GM23338 (cell line): ENCODE measurements at regions not wholly inside any gene's neighbourhood (a gene's known extent, or its start where the extent isn't known, plus 50 kb on each side); places are given as distances from the start of the nearest gene placed in this dataset.

Experiments used
- ATAC-seq: fragments of 200-7000 bp; cut with Tn5 transposase; 3 replicates; pipeline ENCODE4 v1.9.1; 2020
- DNase-seq: peaks from one replicate; pipeline ENCODE4 v3.0.0-alpha.2; 2015; ENCODE audit warnings: low spot score
- H2AFZ ChIP-seq: fragments of 200-600 bp; sonication (generic); 2 replicates; pipeline ENCODE4 v1.8.0; 2016; ENCODE audit warnings: antibody characterized with exemption, mild to moderate bottlenecking, moderate library complexity
- H3F3A ChIP-seq: fragments of 200-600 bp; sonication (generic); replicated peaks from 2 replicates; pipeline ENCODE4 v1.8.0; 2017; ENCODE audit warnings: antibody characterized with exemption, mixed run types, low read depth
- H3K27ac ChIP-seq: fragments of 200-600 bp; sonication (generic); 2 replicates; pipeline ENCODE4 v1.6.1; 2016; ENCODE audit warnings: low read depth
- H3K27me3 ChIP-seq: fragments of 200-600 bp; sonication (generic); 2 replicates; pipeline ENCODE4 v1.8.0; 2016; ENCODE audit warnings: mild to moderate bottlenecking, mixed run types, moderate library complexity; ENCODE audit not compliant: insufficient read depth
- H3K36me3 ChIP-seq: fragments of 200-600 bp; sonication (generic); 2 replicates; pipeline ENCODE4 v1.8.0; 2016; ENCODE audit warnings: mild to moderate bottlenecking; ENCODE audit not compliant: insufficient read depth
- H3K4me1 ChIP-seq: fragments of 200-600 bp; sonication (generic); 2 replicates; pipeline ENCODE4 v1.8.0; 2016; ENCODE audit warnings: mild to moderate bottlenecking, moderate library complexity; ENCODE audit not compliant: insufficient read depth
- H3K4me2 ChIP-seq: fragments of 200-600 bp; sonication (generic); 2 replicates; pipeline ENCODE4 v1.7.1; 2017; ENCODE audit warnings: mixed run types
- H3K4me3 ChIP-seq: fragments of 200-600 bp; sonication (generic); 2 replicates; pipeline ENCODE4 v1.6.1; 2016; ENCODE audit warnings: mixed run types
- H3K79me2 ChIP-seq: fragments of 200-600 bp; sonication (generic); replicated peaks from 2 replicates; pipeline ENCODE4 v1.8.0; 2017; ENCODE audit warnings: mild to moderate bottlenecking; ENCODE audit not compliant: insufficient read depth
- H3K9me2 ChIP-seq: fragments of 200-600 bp; sonication (generic); 2 replicates; pipeline ENCODE4 v1.8.0; 2017; ENCODE audit not compliant: insufficient read depth
- H4K20me1 ChIP-seq: fragments of 200-600 bp; sonication (generic); replicated peaks from 2 replicates; pipeline ENCODE4 v1.8.0; 2017; ENCODE audit warnings: mild to moderate bottlenecking; ENCODE audit not compliant: insufficient read depth
- H3K27ac Mint-ChIP-seq: 2 replicates; pipeline ENCODE4 v1.8.0; 2020; ENCODE audit warnings: inconsistent platforms, mild to moderate bottlenecking, moderate library complexity, mixed read lengths
- H3K27me3 Mint-ChIP-seq: 3 replicates; pipeline ENCODE4 v1.8.0; 2022; ENCODE audit warnings: low read depth, mild to moderate bottlenecking, moderate library complexity, mixed read lengths, inconsistent platforms; ENCODE audit not compliant: insufficient read depth, poor library complexity
- H3K36me3 Mint-ChIP-seq: 3 replicates; pipeline ENCODE4 v1.8.0; 2021; ENCODE audit warnings: low read depth, mild to moderate bottlenecking, inconsistent platforms, moderate library complexity, mixed read lengths
- H3K4me1 Mint-ChIP-seq: 3 replicates; pipeline ENCODE4 v1.8.0; 2020; ENCODE audit warnings: mild to moderate bottlenecking, inconsistent platforms, mixed read lengths
- H3K4me3 Mint-ChIP-seq: 3 replicates; pipeline ENCODE4 v1.8.0; 2021; ENCODE audit warnings: moderate library complexity, mild to moderate bottlenecking, inconsistent platforms, mixed read lengths
- H3K9me3 Mint-ChIP-seq: 3 replicates; pipeline ENCODE4 v1.8.0; 2020; ENCODE audit warnings: moderate library complexity, mild to moderate bottlenecking, inconsistent platforms, mixed read lengths
- CTCF ChIP-seq, 2 experiments: fragments of 200-600 bp in 1 of 2; sonication (generic) in 1 of 2; conservative IDR thresholded peaks; 2 replicates each; pipeline versions ENCODE4 v1.5.1 to v1.6.1; 2016 to 2017; ENCODE audit warnings: antibody characterized with exemption in 2 of 2, low read depth in 2 of 2, mild to moderate bottlenecking in 2 of 2, moderate library complexity in 1 of 2
- ETS1 ChIP-seq: IDR thresholded peaks from 2 replicates; pipeline ENCODE4 v1.6.1; 2016; ENCODE audit warnings: antibody characterized with exemption
- EZH2phosphoT487 ChIP-seq: fragments of 200-600 bp; sonication (generic); IDR thresholded peaks from one replicate; pipeline ENCODE4 v1.8.1; 2018; ENCODE audit warnings: antibody characterized with exemption; ENCODE audit not compliant: unreplicated experiment
- POLR2AphosphoS5 ChIP-seq: IDR thresholded peaks from 2 replicates; pipeline ENCODE4 v1.6.1; 2016; ENCODE audit warnings: antibody characterized with exemption, low read depth
- ZNF114 ChIP-seq: fragments of 250-450 bp; sonication (Bioruptor Pico); IDR thresholded peaks from 2 replicates; pipeline ENCODE4 v1.5.0; 2020; ENCODE audit warnings: mild to moderate bottlenecking, moderate library complexity
- ZNF331 ChIP-seq: fragments of 250-450 bp; sonication (Bioruptor Pico); IDR thresholded peaks from 2 replicates; pipeline ENCODE4 v1.5.0; 2020; ENCODE audit warnings: low read depth, mild to moderate bottlenecking, moderate library complexity
- ZNF462 ChIP-seq: fragments of 250-450 bp; sonication (Bioruptor Pico); IDR thresholded peaks from 2 replicates; pipeline ENCODE4 v1.5.0; 2020; ENCODE audit warnings: mild to moderate bottlenecking, moderate library complexity

- peaks cover 69% of the 10 kb centered on the region for H3K9me3 Mint-ChIP-seq
- H3K36me3 Mint-ChIP-seq = no peaks in the 10 kb centered on the region; the same call in 2 of the 3 replicates
- peaks cover 1% of the 10 kb centered on the region for H3K27me3 Mint-ChIP-seq
- no peaks in the 10 kb centered on the region for H4K20me1 ChIP-seq
- H3K79me2 ChIP-seq = no peaks in the 10 kb centered on the region
- no peak for DNase-seq
- no peaks in the 10 kb centered on the region for H3K27me3 ChIP-seq
- H3F3A ChIP-seq = no peaks in the 10 kb centered on the region
- no peaks in the 10 kb centered on the region for H3K36me3 ChIP-seq
- H3K9me2 ChIP-seq = no peaks in the 10 kb centered on the region
- no peak for TF ChIP-seq CTCF (conservative IDR thresholded peaks at IDR 0.05; ENCODE audit: low read depth in 2 of 2)
- TF ChIP-seq ZNF114 (CRISPR knock-in tag) = no peak
- TF ChIP-seq ETS1 = no peak
- no peak for TF ChIP-seq POLR2AphosphoS5
- H3K4me1 Mint-ChIP-seq = no peaks in the 10 kb centered on the region
- H3K27ac ChIP-seq = no peak overlapping the region
- no peaks in the 10 kb centered on the region for H3K4me1 ChIP-seq
- no peak overlapping the region for H2AFZ ChIP-seq
- ATAC-seq = no peak
- no peak overlapping the region for H3K4me2 ChIP-seq
- H3K27ac Mint-ChIP-seq = no peak overlapping the region
- no peak overlapping the region for H3K4me3 Mint-ChIP-seq
- no peak overlapping the region for H3K4me3 ChIP-seq
Observed at GRCh38 chrX:66504481-66504880, 134.4 kb downstream of the EDA2R start.

GRCh38 chrX:66498672-66499296 lies 140.1 kb downstream of the EDA2R start:
- no peak overlapping the region for H3K4me2 ChIP-seq
- no peaks in the 10 kb centered on the region for H3K4me1 ChIP-seq
- H3K9me3 Mint-ChIP-seq = peaks cover 65% of the 10 kb centered on the region
- H3K27me3 Mint-ChIP-seq = peaks cover 1% of the 10 kb centered on the region
- H4K20me1 ChIP-seq = no peaks in the 10 kb centered on the region
- H3K4me3 Mint-ChIP-seq = no peak overlapping the region
- H3K36me3 Mint-ChIP-seq = peaks cover 6% of the 10 kb centered on the region; the same call in 2 of the 3 replicates
- no peaks in the 10 kb centered on the region for H3K9me2 ChIP-seq
- DNase-seq (no peak), ATAC-seq (no peak)
- H3K79me2 ChIP-seq = no peaks in the 10 kb centered on the region
- no peaks in the 10 kb centered on the region for H3K36me3 ChIP-seq
- H3K4me3 ChIP-seq = no peak overlapping the region
- H3F3A ChIP-seq = no peaks in the 10 kb centered on the region
- H3K27ac ChIP-seq = no peak overlapping the region
- no peaks in the 10 kb centered on the region for H3K4me1 Mint-ChIP-seq
- no peak overlapping the region for H2AFZ ChIP-seq
- H3K27me3 ChIP-seq = no peaks in the 10 kb centered on the region
- H3K27ac Mint-ChIP-seq = no peak overlapping the region
- no peak for TF ChIP-seq EZH2phosphoT487
- no peak for TF ChIP-seq ZNF331 (CRISPR knock-in tag)
- TF ChIP-seq POLR2AphosphoS5 = no peak

- ATAC-seq = no peak
- H3K27me3 Mint-ChIP-seq = no peaks in the 10 kb centered on the region
- no peaks in the 10 kb centered on the region for H3K36me3 ChIP-seq
- H3K27ac ChIP-seq = no peak overlapping the region
- DNase-seq = no peak
- peaks cover 17% of the 10 kb centered on the region; the same call in 2 of the 3 replicates for H3K36me3 Mint-ChIP-seq
- H3K9me2 ChIP-seq = no peaks in the 10 kb centered on the region
- no peaks in the 10 kb centered on the region for H3K27me3 ChIP-seq
- no peak overlapping the region for H3K4me3 Mint-ChIP-seq
- no peaks in the 10 kb centered on the region for H3K4me1 Mint-ChIP-seq
- no peaks in the 10 kb centered on the region for H3K79me2 ChIP-seq
- H3K9me3 Mint-ChIP-seq = peaks cover 61% of the 10 kb centered on the region
- no peaks in the 10 kb centered on the region for H3F3A ChIP-seq
- no peak overlapping the region for H2AFZ ChIP-seq
- H4K20me1 ChIP-seq = no peaks in the 10 kb centered on the region
- H3K27ac Mint-ChIP-seq = no peak overlapping the region
- no peak overlapping the region for H3K4me3 ChIP-seq
- H3K4me2 ChIP-seq = no peak overlapping the region
- no peaks in the 10 kb centered on the region for H3K4me1 ChIP-seq
- TF ChIP-seq ZNF331 (CRISPR knock-in tag) = no peak
- TF ChIP-seq ZNF462 = no peak
Observed at GRCh38 chrX:66489339-66489738, 149.5 kb downstream of the EDA2R start.
